ENCODE measurements at regions not wholly inside any gene's neighbourhood (a gene's known extent, or its start where the extent isn't known, plus 50 kb on each side); places are given as distances from the start of the nearest gene placed in this dataset.

DNA sequence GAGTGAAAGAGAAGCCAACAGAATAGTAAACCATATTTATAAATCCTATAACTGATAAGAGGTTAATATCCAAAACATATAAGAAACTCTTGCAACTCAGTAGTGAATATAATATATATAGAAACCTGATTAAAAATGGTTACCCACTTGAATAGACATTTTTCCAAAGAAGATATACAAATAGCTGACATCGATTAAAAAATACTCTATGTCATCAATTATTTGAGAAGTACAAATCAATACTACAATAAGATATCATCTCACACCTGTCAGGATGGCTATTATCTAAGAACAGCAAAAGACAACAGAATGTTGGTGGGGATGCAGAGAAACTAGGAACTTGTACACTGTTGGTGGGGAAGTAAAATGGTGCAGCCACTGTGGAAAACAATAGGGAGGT lies 254.4 kb downstream of the PPARGC1A start:
- DNase-seq (ENCODE audit: low read depth) = no peak
- TF ChIP-seq, protein P1, sequence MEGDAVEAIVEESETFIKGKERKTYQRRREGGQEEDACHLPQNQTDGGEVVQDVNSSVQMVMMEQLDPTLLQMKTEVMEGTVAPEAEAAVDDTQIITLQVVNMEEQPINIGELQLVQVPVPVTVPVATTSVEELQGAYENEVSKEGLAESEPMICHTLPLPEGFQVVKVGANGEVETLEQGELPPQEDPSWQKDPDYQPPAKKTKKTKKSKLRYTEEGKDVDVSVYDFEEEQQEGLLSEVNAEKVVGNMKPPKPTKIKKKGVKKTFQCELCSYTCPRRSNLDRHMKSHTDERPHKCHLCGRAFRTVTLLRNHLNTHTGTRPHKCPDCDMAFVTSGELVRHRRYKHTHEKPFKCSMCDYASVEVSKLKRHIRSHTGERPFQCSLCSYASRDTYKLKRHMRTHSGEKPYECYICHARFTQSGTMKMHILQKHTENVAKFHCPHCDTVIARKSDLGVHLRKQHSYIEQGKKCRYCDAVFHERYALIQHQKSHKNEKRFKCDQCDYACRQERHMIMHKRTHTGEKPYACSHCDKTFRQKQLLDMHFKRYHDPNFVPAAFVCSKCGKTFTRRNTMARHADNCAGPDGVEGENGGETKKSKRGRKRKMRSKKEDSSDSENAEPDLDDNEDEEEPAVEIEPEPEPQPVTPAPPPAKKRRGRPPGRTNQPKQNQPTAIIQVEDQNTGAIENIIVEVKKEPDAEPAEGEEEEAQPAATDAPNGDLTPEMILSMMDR (IDR thresholded peaks at IDR 0.05; ENCODE audit: low read depth, low read length, missing control alignments) = no peak
- no peak overlapping the region for H3K4me3 ChIP-seq (ENCODE audit: low read depth, low read length)

DNA sequence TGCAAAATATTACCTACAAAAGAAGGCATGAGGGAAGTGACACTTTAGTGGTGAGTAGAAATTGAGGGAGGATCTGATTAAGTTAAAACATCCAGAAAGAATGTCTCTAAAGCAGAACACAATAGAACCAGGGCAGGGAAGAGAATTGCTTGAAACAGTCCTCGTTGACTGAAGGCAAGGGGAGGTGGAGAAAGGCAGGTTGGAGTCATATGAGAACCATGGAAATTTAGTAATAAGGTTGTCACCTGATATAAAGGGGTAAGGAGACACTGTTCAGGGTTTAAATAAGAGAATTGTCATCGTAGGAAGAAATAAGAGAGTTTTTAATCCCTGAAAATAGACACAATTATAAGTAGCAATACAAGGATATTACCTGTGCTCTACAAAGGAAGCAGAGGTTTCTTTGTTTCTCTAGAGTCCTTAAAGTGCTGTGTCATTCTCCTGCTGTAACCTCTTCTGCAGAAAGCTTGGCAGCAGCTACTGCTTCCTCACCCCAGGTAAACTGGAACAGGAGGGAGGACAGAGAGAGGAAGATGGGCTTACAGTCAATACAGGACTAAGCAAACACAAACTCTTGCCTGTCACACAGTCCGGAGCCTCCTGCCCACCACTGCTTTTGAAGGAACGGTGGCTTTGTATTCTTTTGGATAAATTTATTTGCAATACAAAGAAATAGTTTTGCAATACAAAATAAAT lies 258.4 kb downstream of the PPARGC1A start:
- TF ChIP-seq, protein P1 (IDR thresholded peaks at IDR 0.05; ENCODE audit: low read depth, low read length, missing control alignments) = no peak
- DNase-seq (ENCODE audit: low read depth) = no peak
- H3K4me3 ChIP-seq (ENCODE audit: low read depth, low read length) = no peak overlapping the region

DNA sequence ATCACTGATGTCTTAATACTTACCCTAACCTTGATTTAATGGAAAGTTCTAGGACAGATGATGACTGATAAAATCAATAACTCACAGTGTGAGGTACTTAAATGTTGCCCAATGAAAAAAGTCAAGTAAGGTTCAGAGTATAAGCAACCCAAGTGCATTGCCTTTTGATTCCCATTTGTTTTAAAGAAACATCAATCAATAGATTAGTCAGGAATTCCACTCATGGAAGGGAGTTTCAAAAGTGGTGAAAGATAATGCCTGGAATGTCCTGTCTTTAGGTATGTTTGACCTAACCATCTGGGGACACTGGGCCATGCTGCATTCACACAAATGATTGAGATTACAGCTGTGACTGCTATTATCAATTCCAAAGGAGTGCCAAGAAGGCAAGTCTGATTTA lies 259.7 kb downstream of the PPARGC1A start:
- H3K4me3 ChIP-seq (ENCODE audit: low read depth, low read length) = no peak overlapping the region
- TF ChIP-seq, protein P1 (IDR thresholded peaks at IDR 0.05; ENCODE audit: low read depth, low read length, missing control alignments) = no peak
- DNase-seq (ENCODE audit: low read depth) = no peak

DNA sequence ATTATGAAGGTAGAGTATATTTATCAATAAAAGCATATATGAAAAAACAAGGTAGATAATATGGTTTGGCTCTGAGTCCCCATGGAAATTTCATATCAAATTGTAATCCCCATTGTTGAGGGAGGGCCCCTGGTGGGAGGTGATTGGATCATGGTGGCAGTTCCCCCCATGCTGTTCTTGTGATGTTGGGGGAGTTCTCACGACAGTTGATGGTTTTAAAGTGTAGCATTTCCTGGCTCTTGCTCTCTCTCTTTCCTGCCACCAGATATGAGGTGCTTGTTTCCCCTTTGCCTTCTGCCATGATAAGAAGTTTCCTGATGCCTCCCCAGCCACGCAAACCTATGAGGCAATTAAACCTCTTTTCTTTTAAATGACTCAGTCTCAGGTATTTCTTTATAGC lies 260.4 kb downstream of the PPARGC1A start:
- no peak overlapping the region for H3K4me3 ChIP-seq (ENCODE audit: low read depth, low read length)
- TF ChIP-seq, protein P1 (IDR thresholded peaks at IDR 0.05; ENCODE audit: low read depth, low read length, missing control alignments) = no peak
- DNase-seq (ENCODE audit: low read depth) = no peak

DNA sequence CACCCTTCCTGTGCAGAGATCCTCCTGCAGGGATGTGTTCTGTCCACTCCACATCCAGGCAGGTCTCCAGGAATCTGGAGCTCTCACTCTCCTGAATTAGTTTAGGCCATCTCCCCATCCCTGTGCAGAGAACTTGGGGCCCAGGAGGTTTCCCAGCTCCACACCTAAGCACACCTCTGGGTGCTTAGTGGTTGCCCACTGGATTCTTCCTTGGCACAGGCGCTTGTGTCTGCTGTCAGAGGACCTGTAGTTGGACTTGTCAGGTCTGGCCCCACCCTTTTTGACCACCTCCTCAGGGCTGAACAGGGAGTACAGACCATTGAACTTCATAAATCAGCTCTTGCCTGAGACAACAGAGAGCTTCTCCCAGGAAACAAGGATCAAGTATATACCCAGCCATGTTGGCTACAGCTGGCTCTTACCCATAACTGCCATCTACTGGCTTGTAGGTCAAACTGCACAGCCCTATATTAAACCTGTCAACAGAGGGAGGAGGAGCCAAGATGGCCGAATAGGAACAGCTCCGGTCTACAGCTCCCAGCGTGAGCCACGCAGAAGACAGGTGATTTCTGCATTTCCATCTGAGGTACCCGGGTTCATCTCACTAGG lies 275.5 kb downstream of the PPARGC1A start:
- H3K4me3 ChIP-seq (ENCODE audit: low read depth, low read length) = no peak overlapping the region
- no peak for DNase-seq (ENCODE audit: low read depth)
- TF ChIP-seq, protein P1 (IDR thresholded peaks at IDR 0.05; ENCODE audit: low read depth, low read length, missing control alignments) = no peak

DNA sequence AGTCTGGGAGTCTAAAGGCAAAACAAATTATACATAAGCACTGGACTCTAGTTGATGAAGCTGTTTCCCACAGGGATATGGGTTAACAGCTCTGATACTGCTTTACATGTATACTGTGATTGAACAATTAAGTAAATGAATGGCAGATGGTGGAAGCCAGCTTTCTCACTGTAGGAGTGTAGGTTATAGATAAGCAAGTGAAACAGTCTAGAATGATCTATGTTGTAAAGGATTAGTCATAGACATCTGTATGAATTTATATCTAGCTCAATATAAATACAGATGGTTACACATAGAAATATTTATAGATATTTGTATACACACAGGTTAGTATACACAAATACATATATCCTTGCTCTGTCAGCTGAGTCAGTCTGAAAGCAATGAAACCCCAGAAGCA lies 276.1 kb downstream of the PPARGC1A start:
- no peak for DNase-seq (ENCODE audit: low read depth)
- TF ChIP-seq, protein P1 (IDR thresholded peaks at IDR 0.05; ENCODE audit: low read depth, low read length, missing control alignments) = no peak
- no peak overlapping the region for H3K4me3 ChIP-seq (ENCODE audit: low read depth, low read length)

DNA sequence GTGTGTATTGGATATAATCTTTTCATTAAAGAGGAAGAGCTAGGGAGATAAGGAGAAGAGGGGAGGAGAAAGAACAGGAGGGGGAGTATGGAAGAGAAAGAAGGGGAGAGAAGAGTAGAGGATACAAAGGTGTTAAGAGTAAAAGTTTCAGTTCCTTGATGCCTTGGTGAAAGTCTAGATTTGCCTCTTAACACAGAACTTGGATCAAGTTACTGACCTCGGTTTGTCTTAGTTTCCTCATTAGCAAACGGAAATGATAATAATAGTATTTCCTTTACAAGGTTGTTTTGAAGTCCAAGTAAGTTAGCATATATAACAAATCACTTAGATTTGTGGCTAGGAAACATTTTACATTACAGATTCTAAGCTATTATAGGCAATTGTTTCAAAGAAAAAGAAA lies 287.1 kb downstream of the PPARGC1A start:
- DNase-seq (ENCODE audit: low read depth) = no peak
- H3K4me3 ChIP-seq (ENCODE audit: low read depth, low read length) = no peak overlapping the region
- TF ChIP-seq, protein P1 (IDR thresholded peaks at IDR 0.05; ENCODE audit: low read depth, low read length, missing control alignments) = no peak
